HepG2 (cell line): ENCODE measurements at regions not wholly inside any gene's neighbourhood (a gene's known extent, or its start where the extent isn't known, plus 50 kb on each side); places are given as distances from the start of the nearest gene placed in this dataset.

Experiments used
- ATAC-seq: fragments of 200-7000 bp; cut with Tn5 transposase; 3 replicates; pipeline ENCODE4 v1.9.1; 2020; ENCODE audit warnings: mild to moderate bottlenecking, moderate library complexity
- BruUV-seq: library from RNA; stranded (reverse); fragments of 400-500 nt; replicated peaks from 2 replicates; lab custom pipeline; 2021; lab: Mats Ljungman, UMichigan
- CTCF ChIA-PET: fragments of 300-600 bp; formaldehyde crosslinking; extraction: SDS; loops from one replicate; lab custom pipeline; 2021; ENCODE audit warnings: low total read pairs, inconsistent platforms, low intra/inter-chr PET ratio; lab: Yijun Ruan, JAX
- POLR2A ChIA-PET: fragments of 350-600 bp; sonication (Branson Sonifier 250); formaldehyde crosslinking; loops from one replicate; lab custom pipeline; 2020; ENCODE audit warnings: antibody characterized with exemption, inconsistent platforms; lab: Yijun Ruan, JAX
- DNase-seq: peaks from one replicate; pipeline ENCODE4 v3.0.0-alpha.2; 2015; ENCODE audit warnings: low spot score
- FAIRE-seq: peaks from 3 replicates; lab custom pipeline; 2011; peaks lifted over from hg19 to GRCh38; lab: Jason Lieb, UNC
- H2AFZ ChIP-seq: one replicate; pipeline ENCODE4 v1.6.1; 2011; ENCODE audit warnings: low read length, inconsistent platforms
- H3K27ac ChIP-seq: fragments of 300-600 bp; 3 replicates; pipeline ENCODE4 v1.8.0; 2011; ENCODE audit warnings: mixed run types, mild to moderate bottlenecking, mixed read lengths, low read length, inconsistent platforms; ENCODE audit not compliant: insufficient read depth; ENCODE audit errors: extremely low read length
- H3K27me3 ChIP-seq, 2 experiments: fragments of 200-600 bp in 1 of 2; 2 replicates in 1 of 2; 3 replicates in 1 of 2; pipeline versions ENCODE4 v1.6.0 to v1.8.0; 2011; ENCODE audit warnings: low read length in 2 of 2, mild to moderate bottlenecking in 2 of 2, moderate library complexity in 2 of 2, inconsistent platforms in 1 of 2; ENCODE audit not compliant: insufficient read depth in 2 of 2, control insufficient read depth in 1 of 2
- H3K36me3 ChIP-seq, 2 experiments: fragments of 200-600 bp in 1 of 2; replicated peaks in 1 of 2; 2 replicates in 1 of 2; 3 replicates in 1 of 2; pipeline versions ENCODE4 v1.5.1 to v1.8.0; 2011; ENCODE audit warnings: low read length in 2 of 2, inconsistent platforms in 1 of 2; ENCODE audit not compliant: insufficient read depth in 2 of 2, control insufficient read depth in 1 of 2
- H3K4me1 ChIP-seq: 2 replicates; pipeline ENCODE4 v1.5.1; 2012; ENCODE audit warnings: low read length, inconsistent platforms; ENCODE audit not compliant: insufficient read depth
- H3K4me2 ChIP-seq: 2 replicates; pipeline ENCODE4 v1.6.0; 2011; ENCODE audit warnings: low read depth, low read length, inconsistent platforms
- H3K4me3 ChIP-seq, 3 experiments: fragments of 200-600 bp in 1 of 3; sonication (generic), shearing (Covaris generic) in 1 of 3; replicated peaks in 1 of 3; 2 replicates each; pipeline ENCODE4 v1.5.1; 2011 to 2016; ENCODE audit warnings: low read length in 3 of 3, inconsistent platforms in 2 of 3, low read depth in 2 of 3, mild to moderate bottlenecking in 2 of 3, control low read depth in 1 of 3, mixed read lengths in 1 of 3; ENCODE audit not compliant: insufficient read depth in 1 of 3
- H3K79me2 ChIP-seq: one replicate; pipeline ENCODE4 v1.6.1; 2011; ENCODE audit warnings: low read length, inconsistent platforms; ENCODE audit not compliant: insufficient read depth
- H3K9ac ChIP-seq: 2 replicates; pipeline ENCODE4 v1.6.0; 2011; ENCODE audit warnings: mild to moderate bottlenecking, low read depth, low read length, inconsistent platforms; ENCODE audit not compliant: insufficient read depth
- H3K9me3 ChIP-seq: 2 replicates; pipeline ENCODE4 v1.5.1; 2012; ENCODE audit warnings: mild to moderate bottlenecking, low read length
- H4K20me1 ChIP-seq: 2 replicates; pipeline ENCODE4 v1.6.0; 2011; ENCODE audit warnings: inconsistent platforms, mild to moderate bottlenecking, low read length, moderate library complexity; ENCODE audit not compliant: insufficient read depth
- E2F5 ChIP-seq: sonication (generic); formaldehyde crosslinking; conservative IDR thresholded peaks from 2 replicates; pipeline ENCODE4 v1.4.0; 2020; ENCODE audit warnings: missing genetic modification reagents
- GATA4 ChIP-seq: sonication (generic); IDR thresholded peaks from 2 replicates; pipeline ENCODE4 v1.6.1; 2016; ENCODE audit warnings: antibody characterized with exemption, low read depth, borderline replicate concordance
- ISL2 ChIP-seq: sonication (generic); formaldehyde crosslinking; IDR thresholded peaks from 2 replicates; pipeline ENCODE4 v1.5.0; 2020; ENCODE audit warnings: missing genetic modification reagents
- KAT2B ChIP-seq: fragments of 150-350 bp; IDR thresholded peaks from 2 replicates; pipeline ENCODE4 v1.6.1; 2014; ENCODE audit warnings: low read depth, low read length, borderline replicate concordance
- NRL ChIP-seq: sonication (generic); formaldehyde crosslinking; IDR thresholded peaks from 2 replicates; pipeline ENCODE4 v1.5.0; 2020; ENCODE audit warnings: missing genetic modification reagents, mild to moderate bottlenecking, moderate library complexity, borderline replicate concordance
- RBM22 ChIP-seq: fragments of 200-400 bp; formaldehyde crosslinking; optimal IDR thresholded peaks from 2 replicates; pipeline ENCODE3; 2017; ENCODE audit warnings: mild to moderate bottlenecking, low read length, moderate library complexity
- RCOR2 ChIP-seq: IDR thresholded peaks from 2 replicates; pipeline ENCODE4 v1.6.1; 2016; ENCODE audit warnings: missing biosample characterization, missing genetic modification reagents
- SMARCC2 ChIP-seq: fragments of 450-650 bp; IDR thresholded peaks from 2 replicates; pipeline ENCODE4 v1.6.1; 2017; ENCODE audit warnings: antibody characterized with exemption, mild to moderate bottlenecking
- U2AF1 ChIP-seq: fragments of 200-400 bp; formaldehyde crosslinking; optimal IDR thresholded peaks from 2 replicates; pipeline ENCODE3; 2017; ENCODE audit warnings: mild to moderate bottlenecking, low read depth, low read length
- ZHX2 ChIP-seq, 2 experiments: sonication (generic) in 1 of 2; formaldehyde crosslinking in 1 of 2; IDR thresholded peaks; 2 replicates each; pipeline versions ENCODE4 v1.6.1 to v1.9.0; 2014 to 2022; ENCODE audit warnings: antibody characterized with exemption in 1 of 2, borderline replicate concordance in 1 of 2, inconsistent platforms in 1 of 2, low read depth in 1 of 2, missing genetic modification reagents in 1 of 2
- ZMAT3 ChIP-seq: sonication (generic); formaldehyde crosslinking; conservative IDR thresholded peaks from 2 replicates; pipeline ENCODE4 v1.7.0; 2021; ENCODE audit warnings: missing genetic modification reagents
- ZNF160 ChIP-seq: sonication (generic); formaldehyde crosslinking; IDR thresholded peaks from 2 replicates; pipeline ENCODE4 v1.8.0; 2022; ENCODE audit warnings: mild to moderate bottlenecking, inconsistent platforms, missing genetic modification reagents
- WGBS: methylation state at CpG from one replicate; pipeline ENCODE4 v1.1.6; 2017; ENCODE audit warnings: low lambda C conversion rate; 5-methylcytosine and 5-hydroxymethylcytosine counted together
- in situ Hi-C: cut with HindIII; loops from 2 replicates; pipeline ENCODE4 v1.10.0; 2017; ENCODE audit warnings: low pct_unique_long_range_greater_than_20kb; ENCODE audit not compliant: extremely low pct_ligation_motif_present
- intact Hi-C: fragments of 100-400 bp; cut with micrococcal nuclease; formaldehyde crosslinking; loops from one replicate; pipeline ENCODE4 v1.10.0; 2022; ENCODE audit not compliant: unreplicated experiment
- TF ChIP-seq, protein P1 (sequence below): IDR thresholded peaks from 2 replicates; pipeline ENCODE4 v1.6.1; 2016; ENCODE audit warnings: low read depth, control low read depth
- TF ChIP-seq, protein P2 (sequence below): sonication (generic); formaldehyde crosslinking; IDR thresholded peaks from 2 replicates; pipeline ENCODE4 v1.8.0; 2022; ENCODE audit warnings: mild to moderate bottlenecking, missing genetic modification reagents; ENCODE audit not compliant: insufficient replicate concordance

DNA sequence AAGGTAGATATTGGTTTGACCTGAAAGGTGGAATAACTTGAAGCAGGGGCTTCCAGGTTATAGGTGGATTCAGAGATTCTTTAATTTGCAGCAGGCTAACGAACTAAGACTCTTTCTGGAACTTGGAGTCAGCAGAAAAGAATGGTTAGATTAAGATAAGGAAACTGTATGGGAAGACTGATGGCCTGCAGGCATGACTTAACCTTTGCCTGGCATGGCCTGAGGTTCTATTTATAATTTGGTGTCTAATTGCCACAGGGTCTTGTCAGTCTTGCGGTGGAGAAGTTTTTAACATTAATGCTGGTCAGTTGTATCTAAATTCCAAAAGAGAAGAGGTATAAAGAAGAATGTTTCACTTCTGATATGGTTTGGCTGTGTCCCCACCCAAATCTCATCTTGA, 110.3 kb upstream of the VCX3A start (continued):
- no peak for TF ChIP-seq E2F5

GRCh38 chrX:6644411-6644810, 109.5 kb upstream of the VCX3A start:
- BruUV-seq = no TSS peak
- Histone ChIP-seq H3K4me3 (no peak overlapping the region), H3K9ac (no peak overlapping the region), H3K79me2 (no peaks in the 10 kb centered on the region), H3K4me2 (no peak overlapping the region), H3K4me1 (no peaks in the 10 kb centered on the region), H3K36me3 (no peaks in the 10 kb centered on the region), H3K9me3 (no peaks in the 10 kb centered on the region; the same call in 1 of the 2 replicates), H2AFZ (no peak overlapping the region), H3K27ac (no peak overlapping the region), H3K27me3 (no peaks in the 10 kb centered on the region), H4K20me1 (no peaks in the 10 kb centered on the region)
- POLR2A ChIA-PET = no interaction called here
- 0% methylated on average over 2 of the region's 4 CpGs for WGBS
- TF ChIP-seq ZNF160 (CRISPR knock-in tag) = no peak
- no peak for TF ChIP-seq RCOR2 (CRISPR knock-in tag)
- TF ChIP-seq ISL2 (CRISPR knock-in tag) = no peak
- TF ChIP-seq GATA4 = no peak
- TF ChIP-seq, protein P1, sequence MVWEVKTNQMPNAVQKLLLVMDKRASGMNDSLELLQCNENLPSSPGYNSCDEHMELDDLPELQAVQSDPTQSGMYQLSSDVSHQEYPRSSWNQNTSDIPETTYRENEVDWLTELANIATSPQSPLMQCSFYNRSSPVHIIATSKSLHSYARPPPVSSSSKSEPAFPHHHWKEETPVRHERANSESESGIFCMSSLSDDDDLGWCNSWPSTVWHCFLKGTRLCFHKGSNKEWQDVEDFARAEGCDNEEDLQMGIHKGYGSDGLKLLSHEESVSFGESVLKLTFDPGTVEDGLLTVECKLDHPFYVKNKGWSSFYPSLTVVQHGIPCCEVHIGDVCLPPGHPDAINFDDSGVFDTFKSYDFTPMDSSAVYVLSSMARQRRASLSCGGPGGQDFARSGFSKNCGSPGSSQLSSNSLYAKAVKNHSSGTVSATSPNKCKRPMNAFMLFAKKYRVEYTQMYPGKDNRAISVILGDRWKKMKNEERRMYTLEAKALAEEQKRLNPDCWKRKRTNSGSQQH (CRISPR knock-in tag) = no peak
- TF ChIP-seq NRL (CRISPR knock-in tag) = no peak
- no peak for TF ChIP-seq ZHX2 (IDR thresholded peaks at IDR 0.05; ENCODE audit: low read depth)
- TF ChIP-seq ZHX2 (CRISPR knock-in tag; IDR thresholded peaks at IDR 0.05; ENCODE audit: borderline replicate concordance) = no peak
- TF ChIP-seq SMARCC2 = no peak
- no peak for TF ChIP-seq U2AF1
- TF ChIP-seq RBM22 = no peak
- TF ChIP-seq KAT2B = no peak
- TF ChIP-seq ZMAT3 (CRISPR knock-in tag) = no peak
- TF ChIP-seq, protein P2, sequence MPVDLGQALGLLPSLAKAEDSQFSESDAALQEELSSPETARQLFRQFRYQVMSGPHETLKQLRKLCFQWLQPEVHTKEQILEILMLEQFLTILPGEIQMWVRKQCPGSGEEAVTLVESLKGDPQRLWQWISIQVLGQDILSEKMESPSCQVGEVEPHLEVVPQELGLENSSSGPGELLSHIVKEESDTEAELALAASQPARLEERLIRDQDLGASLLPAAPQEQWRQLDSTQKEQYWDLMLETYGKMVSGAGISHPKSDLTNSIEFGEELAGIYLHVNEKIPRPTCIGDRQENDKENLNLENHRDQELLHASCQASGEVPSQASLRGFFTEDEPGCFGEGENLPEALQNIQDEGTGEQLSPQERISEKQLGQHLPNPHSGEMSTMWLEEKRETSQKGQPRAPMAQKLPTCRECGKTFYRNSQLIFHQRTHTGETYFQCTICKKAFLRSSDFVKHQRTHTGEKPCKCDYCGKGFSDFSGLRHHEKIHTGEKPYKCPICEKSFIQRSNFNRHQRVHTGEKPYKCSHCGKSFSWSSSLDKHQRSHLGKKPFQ (CRISPR knock-in tag) = no peak
- CTCF ChIA-PET = no interaction called here
- intact Hi-C loops (no loop called here), in situ Hi-C loops (no loop called here)
- no peak for FAIRE-seq
- DNase-seq = no peak
- no peak for ATAC-seq
